Endothelial cell (in vitro differentiated cells): ENCODE measurements at regions not wholly inside any gene's neighbourhood (a gene's known extent, or its start where the extent isn't known, plus 50 kb on each side); places are given as distances from the start of the nearest gene placed in this dataset.
"Not testable (repeated sequence)": the region's sequence is repeated elsewhere in the genome, so short reads cannot be mapped to it uniquely, and the experiment has no call there.

Source experiments
- DNase-seq: peaks from one replicate; pipeline ENCODE4 v3.0.0; 2021; ENCODE audit warnings: low spot score
- H3K27ac Mint-ChIP-seq: one replicate; pipeline ENCODE4 v1.8.0; 2021; ENCODE audit warnings: mixed read lengths, inconsistent platforms; ENCODE audit not compliant: unreplicated experiment
- H3K27me3 Mint-ChIP-seq: one replicate; pipeline ENCODE4 v1.8.0; 2021; ENCODE audit warnings: mild to moderate bottlenecking, moderate library complexity, mixed read lengths, inconsistent platforms; ENCODE audit not compliant: unreplicated experiment
- H3K36me3 Mint-ChIP-seq: one replicate; pipeline ENCODE4 v1.8.0; 2021; ENCODE audit warnings: mild to moderate bottlenecking, low read depth, mixed read lengths, inconsistent platforms; ENCODE audit not compliant: unreplicated experiment
- H3K4me1 Mint-ChIP-seq: one replicate; pipeline ENCODE4 v1.8.0; 2021; ENCODE audit warnings: mild to moderate bottlenecking, mixed read lengths, inconsistent platforms; ENCODE audit not compliant: unreplicated experiment
- H3K4me3 Mint-ChIP-seq: one replicate; pipeline ENCODE4 v1.8.0; 2021; ENCODE audit warnings: mild to moderate bottlenecking, mixed read lengths, inconsistent platforms; ENCODE audit not compliant: unreplicated experiment
- H3K9me3 Mint-ChIP-seq: one replicate; pipeline ENCODE4 v1.8.0; 2021; ENCODE audit warnings: mixed read lengths, inconsistent platforms; ENCODE audit not compliant: unreplicated experiment
- TF ChIP-seq, protein P1 (sequence below): fragments of 200-600 bp; sonication (generic); IDR thresholded peaks from one replicate; pipeline ENCODE4 v1.5.0; 2021; ENCODE audit warnings: antibody characterized with exemption; ENCODE audit not compliant: unreplicated experiment

DNA sequence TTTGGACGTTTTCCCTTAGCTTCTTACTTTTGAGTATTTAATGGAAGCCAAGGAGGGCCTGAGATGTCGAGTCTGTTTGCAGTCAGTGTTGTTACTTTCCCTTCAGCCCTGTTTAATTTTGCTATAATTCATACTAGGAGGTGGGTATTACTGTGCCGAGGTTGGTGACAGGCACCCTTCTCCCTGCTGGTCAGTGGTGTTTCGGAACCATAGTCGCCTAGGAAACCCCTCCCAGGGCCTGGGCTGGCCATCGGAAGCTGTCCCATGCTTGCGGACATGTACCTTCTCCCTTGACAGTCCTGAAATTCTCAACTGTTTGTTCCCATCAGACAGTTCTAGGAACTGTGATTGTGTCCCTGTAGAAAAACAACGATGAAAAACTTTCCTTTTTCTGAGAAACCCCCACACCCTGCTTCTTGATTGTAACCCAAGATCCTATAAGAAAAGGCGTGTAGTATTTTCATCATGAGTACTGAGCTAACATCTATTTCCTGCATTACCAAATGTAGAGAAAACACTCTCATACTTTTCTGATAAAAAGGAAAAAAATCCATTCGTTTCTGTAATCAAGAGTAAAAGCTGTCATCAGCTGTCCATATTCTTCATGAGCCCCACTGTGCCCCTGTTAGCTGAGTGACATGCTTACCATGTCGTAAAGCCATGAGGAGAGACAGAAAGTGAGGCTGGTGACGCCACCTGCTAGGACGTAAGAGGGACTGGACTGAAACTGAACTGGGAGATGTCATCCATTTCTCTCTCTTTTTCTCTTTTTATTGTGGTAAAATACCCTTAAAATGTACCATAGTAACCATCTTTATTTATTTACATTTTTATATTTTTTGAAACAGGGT lies 424.7 kb upstream of the AMELY start:
- DNase-seq: no peak
- TF ChIP-seq, protein P1, sequence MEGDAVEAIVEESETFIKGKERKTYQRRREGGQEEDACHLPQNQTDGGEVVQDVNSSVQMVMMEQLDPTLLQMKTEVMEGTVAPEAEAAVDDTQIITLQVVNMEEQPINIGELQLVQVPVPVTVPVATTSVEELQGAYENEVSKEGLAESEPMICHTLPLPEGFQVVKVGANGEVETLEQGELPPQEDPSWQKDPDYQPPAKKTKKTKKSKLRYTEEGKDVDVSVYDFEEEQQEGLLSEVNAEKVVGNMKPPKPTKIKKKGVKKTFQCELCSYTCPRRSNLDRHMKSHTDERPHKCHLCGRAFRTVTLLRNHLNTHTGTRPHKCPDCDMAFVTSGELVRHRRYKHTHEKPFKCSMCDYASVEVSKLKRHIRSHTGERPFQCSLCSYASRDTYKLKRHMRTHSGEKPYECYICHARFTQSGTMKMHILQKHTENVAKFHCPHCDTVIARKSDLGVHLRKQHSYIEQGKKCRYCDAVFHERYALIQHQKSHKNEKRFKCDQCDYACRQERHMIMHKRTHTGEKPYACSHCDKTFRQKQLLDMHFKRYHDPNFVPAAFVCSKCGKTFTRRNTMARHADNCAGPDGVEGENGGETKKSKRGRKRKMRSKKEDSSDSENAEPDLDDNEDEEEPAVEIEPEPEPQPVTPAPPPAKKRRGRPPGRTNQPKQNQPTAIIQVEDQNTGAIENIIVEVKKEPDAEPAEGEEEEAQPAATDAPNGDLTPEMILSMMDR: no peak
- peaks cover 14% of the 10 kb centered on the region for H3K36me3 Mint-ChIP-seq
- H3K4me1 Mint-ChIP-seq: peaks cover 34% of the 10 kb centered on the region
- H3K4me3 Mint-ChIP-seq: no peak overlapping the region
- peaks cover 2% of the 10 kb centered on the region for H3K27me3 Mint-ChIP-seq
- no peak overlapping the region for H3K27ac Mint-ChIP-seq
- H3K9me3 Mint-ChIP-seq: no peaks in the 10 kb centered on the region

DNA sequence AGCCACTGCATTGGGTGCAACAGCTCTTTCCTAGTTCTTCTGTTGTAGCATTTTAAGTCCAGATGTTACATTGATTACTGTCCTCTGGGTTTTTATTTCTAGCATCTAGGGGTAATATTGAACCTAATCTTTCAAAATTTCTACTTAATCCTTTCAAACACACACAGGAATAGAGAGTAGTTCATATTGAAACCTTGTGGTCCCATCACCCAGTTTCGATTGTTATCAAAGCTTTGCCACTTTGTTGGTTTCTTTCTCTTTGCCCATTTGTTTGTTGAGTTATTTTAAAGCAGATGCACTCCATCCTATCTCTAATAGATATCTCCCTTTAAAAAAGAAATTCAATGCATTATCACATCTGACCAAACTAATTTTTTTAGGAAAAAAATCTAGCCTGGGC lies 422.9 kb upstream of the AMELY start:
- H3K27ac Mint-ChIP-seq: no peak overlapping the region
- H3K36me3 Mint-ChIP-seq: peaks cover 22% of the 10 kb centered on the region
- H3K27me3 Mint-ChIP-seq: peaks cover 2% of the 10 kb centered on the region
- H3K9me3 Mint-ChIP-seq: no peaks in the 10 kb centered on the region
- no peak overlapping the region for H3K4me3 Mint-ChIP-seq
- peaks cover 27% of the 10 kb centered on the region for H3K4me1 Mint-ChIP-seq
- TF ChIP-seq, protein P1: no peak
- no peak for DNase-seq

DNA sequence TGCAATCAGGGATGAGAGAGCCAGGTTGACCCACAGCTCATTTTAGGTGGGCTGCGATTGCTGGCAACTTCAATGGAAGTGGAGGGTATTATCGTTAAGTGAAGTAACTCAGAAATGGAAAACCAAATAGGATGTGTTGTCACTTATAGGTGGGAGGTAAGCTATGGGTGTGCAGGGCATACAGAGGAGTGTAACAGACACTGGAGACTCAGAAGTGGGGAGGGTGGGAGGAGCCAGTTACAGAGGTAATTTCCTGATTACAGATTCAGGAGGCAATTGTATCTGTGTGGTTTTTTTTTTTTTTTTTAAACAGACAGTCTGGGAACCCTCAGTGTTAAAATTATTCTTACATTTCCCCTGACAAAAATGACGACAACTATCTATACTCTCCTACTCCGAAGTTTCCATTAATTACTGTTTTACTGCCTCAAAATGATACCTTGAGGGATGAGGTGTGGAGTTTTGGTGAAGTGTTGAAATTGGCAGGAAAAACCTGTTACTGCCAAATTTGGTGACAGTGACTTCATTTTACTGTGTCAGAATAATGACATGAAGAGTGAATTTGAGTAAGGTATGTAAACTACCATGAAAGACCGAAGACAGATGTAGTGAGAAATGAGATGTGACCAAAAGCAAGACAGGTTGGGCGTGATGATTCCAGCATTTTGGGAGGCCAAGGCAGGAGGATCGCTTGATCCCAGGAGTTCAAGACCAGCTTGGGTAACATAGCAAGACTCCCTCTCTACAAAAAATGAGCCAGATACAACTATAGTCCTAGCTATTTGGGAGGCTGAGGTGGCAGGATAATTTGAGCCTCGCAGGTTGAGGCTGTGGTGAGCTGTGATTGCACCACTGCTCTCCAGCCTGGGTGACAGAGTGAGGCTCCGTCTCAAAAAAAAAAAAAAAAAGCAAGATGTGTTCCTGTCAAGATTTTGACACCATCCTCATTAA lies 415.0 kb upstream of the AMELY start:
- H3K9me3 Mint-ChIP-seq: no peaks in the 10 kb centered on the region
- H3K27me3 Mint-ChIP-seq: no peaks in the 10 kb centered on the region
- TF ChIP-seq, protein P1: no peak
- no peak for DNase-seq
- peaks cover 38% of the 10 kb centered on the region for H3K36me3 Mint-ChIP-seq
- peaks cover 4% of the 10 kb centered on the region for H3K4me1 Mint-ChIP-seq
- H3K4me3 Mint-ChIP-seq: no peak overlapping the region
- H3K27ac Mint-ChIP-seq: peak overlapping the region; percentile 13

GRCh38 chrY:7325531-7325930 lies 414.0 kb upstream of the AMELY start:
- H3K4me3 Mint-ChIP-seq: no peak overlapping the region
- DNase-seq: no peak
- TF ChIP-seq, protein P1: no peak
- H3K4me1 Mint-ChIP-seq: peaks cover 6% of the 10 kb centered on the region
- H3K27me3 Mint-ChIP-seq: no peaks in the 10 kb centered on the region
- H3K36me3 Mint-ChIP-seq: peaks cover 38% of the 10 kb centered on the region
- H3K9me3 Mint-ChIP-seq: no peaks in the 10 kb centered on the region
- H3K27ac Mint-ChIP-seq: no peak overlapping the region

- no peak overlapping the region for H3K4me3 Mint-ChIP-seq
- TF ChIP-seq, protein P1: no peak
Observed at GRCh38 chrY:7320751-7321150, 409.2 kb upstream of the AMELY start.

GRCh38 chrY:7320171-7320570 lies 408.6 kb upstream of the AMELY start:
- H3K27me3 Mint-ChIP-seq, H3K9me3 Mint-ChIP-seq, H3K4me3 Mint-ChIP-seq, DNase-seq, H3K27ac Mint-ChIP-seq: not testable (repeated sequence)
- H3K4me1 Mint-ChIP-seq: peaks cover 29% of the 10 kb centered on the region
- H3K36me3 Mint-ChIP-seq: peaks cover 37% of the 10 kb centered on the region

More at GRCh38 chrY:7320751-7321150, 409.2 kb upstream of the AMELY start:
- Mint-ChIP-seq H3K9me3 (no peaks in the 10 kb centered on the region), H3K36me3 (peaks cover 34% of the 10 kb centered on the region), H3K4me1 (peaks cover 26% of the 10 kb centered on the region), H3K27me3 (no peaks in the 10 kb centered on the region), H3K27ac (no peak overlapping the region)
- DNase-seq: no peak
